Bronchial epithelial cell (primary cell): ENCODE measurements at regions not wholly inside any gene's neighbourhood (a gene's known extent, or its start where the extent isn't known, plus 50 kb on each side); places are given as distances from the start of the nearest gene placed in this dataset.
"Not testable (repeated sequence)": the region's sequence is repeated elsewhere in the genome, so short reads cannot be mapped to it uniquely, and the experiment has no call there.

Experiments
- DNase-seq: peaks from one replicate; pipeline ENCODE4 v3.0.0-alpha.2; 2010; ENCODE audit warnings: low read depth
- FAIRE-seq: peaks from 2 replicates; lab custom pipeline; 2011; peaks lifted over from hg19 to GRCh38; lab: Jason Lieb, UNC
- H3K27me3 ChIP-seq: 2 replicates; pipeline ENCODE4 v1.5.1; 2011; ENCODE audit warnings: low read length; ENCODE audit not compliant: control insufficient read depth, insufficient read depth
- H3K36me3 ChIP-seq: 2 replicates; pipeline ENCODE4 v1.5.1; 2011; ENCODE audit warnings: low read length; ENCODE audit not compliant: control insufficient read depth, insufficient read depth
- H3K4me3 ChIP-seq: 2 replicates; pipeline ENCODE4 v1.5.1; 2011; ENCODE audit warnings: mild to moderate bottlenecking, low read depth, low read length, control low read depth
- TF ChIP-seq, protein P1 (sequence below): IDR thresholded peaks from 2 replicates; pipeline ENCODE4 v1.5.1; 2011; ENCODE audit warnings: mild to moderate bottlenecking, moderate library complexity, low read length, control low read depth, inconsistent platforms; ENCODE audit not compliant: insufficient read depth, severe bottlenecking

DNA sequence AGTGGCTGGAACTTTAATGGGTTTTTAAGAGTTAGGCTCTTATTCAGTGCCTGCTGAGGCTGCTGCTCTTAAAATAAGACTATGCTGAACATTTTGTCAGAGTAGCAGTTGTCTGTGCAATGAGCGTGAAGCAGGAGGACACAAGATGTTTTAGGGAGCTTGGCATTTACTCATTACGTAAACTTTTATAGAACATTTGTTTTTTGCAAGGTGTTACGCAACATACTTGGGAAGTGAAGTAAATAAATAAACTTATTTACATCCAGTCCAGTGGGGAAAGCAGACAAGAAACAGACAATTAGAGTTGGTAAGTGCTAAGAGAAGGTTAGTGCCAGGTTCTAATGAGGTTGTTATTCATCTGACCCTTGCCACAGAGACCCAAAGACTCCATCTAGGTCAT, 226.0 kb downstream of the HINT1 start:
- Histone ChIP-seq H3K36me3 (no peaks in the 10 kb centered on the region), H3K4me3 (no peak overlapping the region), H3K27me3 (no peaks in the 10 kb centered on the region)
- TF ChIP-seq, protein P1, sequence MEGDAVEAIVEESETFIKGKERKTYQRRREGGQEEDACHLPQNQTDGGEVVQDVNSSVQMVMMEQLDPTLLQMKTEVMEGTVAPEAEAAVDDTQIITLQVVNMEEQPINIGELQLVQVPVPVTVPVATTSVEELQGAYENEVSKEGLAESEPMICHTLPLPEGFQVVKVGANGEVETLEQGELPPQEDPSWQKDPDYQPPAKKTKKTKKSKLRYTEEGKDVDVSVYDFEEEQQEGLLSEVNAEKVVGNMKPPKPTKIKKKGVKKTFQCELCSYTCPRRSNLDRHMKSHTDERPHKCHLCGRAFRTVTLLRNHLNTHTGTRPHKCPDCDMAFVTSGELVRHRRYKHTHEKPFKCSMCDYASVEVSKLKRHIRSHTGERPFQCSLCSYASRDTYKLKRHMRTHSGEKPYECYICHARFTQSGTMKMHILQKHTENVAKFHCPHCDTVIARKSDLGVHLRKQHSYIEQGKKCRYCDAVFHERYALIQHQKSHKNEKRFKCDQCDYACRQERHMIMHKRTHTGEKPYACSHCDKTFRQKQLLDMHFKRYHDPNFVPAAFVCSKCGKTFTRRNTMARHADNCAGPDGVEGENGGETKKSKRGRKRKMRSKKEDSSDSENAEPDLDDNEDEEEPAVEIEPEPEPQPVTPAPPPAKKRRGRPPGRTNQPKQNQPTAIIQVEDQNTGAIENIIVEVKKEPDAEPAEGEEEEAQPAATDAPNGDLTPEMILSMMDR, result no peak
- FAIRE-seq, result no peak
- DNase-seq, result no peak

DNA sequence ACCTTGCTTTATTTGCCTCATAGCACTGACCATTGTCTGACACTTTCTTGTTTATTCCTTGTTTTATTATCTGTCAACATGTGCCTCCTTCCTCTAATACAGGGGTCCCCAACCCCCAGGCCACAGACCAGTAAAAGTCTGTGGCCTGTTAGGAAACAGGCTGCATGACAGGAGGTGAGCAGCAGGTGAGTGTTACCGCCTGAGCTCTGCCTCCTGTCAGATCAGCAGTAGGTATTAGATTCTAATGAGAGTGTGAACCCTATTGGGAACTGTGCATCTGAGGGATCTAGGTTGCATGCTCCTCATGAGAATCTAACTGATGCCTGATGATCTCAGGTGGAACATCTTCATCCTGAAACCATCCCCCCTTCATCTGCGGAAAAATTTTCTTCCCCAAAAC, 228.0 kb downstream of the HINT1 start:
- TF ChIP-seq, protein P1, result no peak
- DNase-seq (no peak), FAIRE-seq (no peak)
- Histone ChIP-seq H3K4me3 (no peak overlapping the region), H3K36me3 (no peaks in the 10 kb centered on the region), H3K27me3 (no peaks in the 10 kb centered on the region)

DNA sequence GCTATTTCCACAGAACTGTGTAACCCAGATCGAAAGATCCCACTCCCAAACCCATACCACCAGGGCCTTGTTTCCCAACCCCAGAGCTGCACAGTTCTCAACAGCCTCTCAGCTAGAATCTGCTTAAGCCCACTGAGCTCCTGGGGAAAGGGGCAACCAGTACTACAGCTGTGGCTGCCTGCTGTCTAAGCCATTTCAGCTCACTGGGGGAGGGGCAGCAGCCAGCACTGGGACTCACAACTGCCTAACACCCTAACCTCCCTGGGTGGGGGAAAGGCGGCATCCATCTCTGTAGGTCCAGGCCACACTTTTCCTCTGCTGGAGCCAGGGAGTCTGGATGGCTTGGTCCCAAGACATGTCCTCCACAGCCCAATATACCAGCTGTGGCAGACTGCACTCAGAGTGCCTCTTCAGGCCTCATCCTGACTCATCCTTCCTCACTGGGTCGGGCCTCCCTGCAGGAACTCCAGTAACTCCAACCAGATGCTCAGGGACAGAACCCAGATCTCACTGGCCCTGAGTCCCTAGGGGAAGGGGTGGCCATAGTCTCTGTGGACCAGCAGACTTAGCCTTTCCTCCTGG, 241.4 kb downstream of the HINT1 start:
- DNase-seq, result no peak
- no peak for FAIRE-seq
- Histone ChIP-seq H3K4me3 (no peak overlapping the region), H3K36me3 (no peaks in the 10 kb centered on the region), H3K27me3 (no peaks in the 10 kb centered on the region)
- TF ChIP-seq, protein P1, result no peak

DNA sequence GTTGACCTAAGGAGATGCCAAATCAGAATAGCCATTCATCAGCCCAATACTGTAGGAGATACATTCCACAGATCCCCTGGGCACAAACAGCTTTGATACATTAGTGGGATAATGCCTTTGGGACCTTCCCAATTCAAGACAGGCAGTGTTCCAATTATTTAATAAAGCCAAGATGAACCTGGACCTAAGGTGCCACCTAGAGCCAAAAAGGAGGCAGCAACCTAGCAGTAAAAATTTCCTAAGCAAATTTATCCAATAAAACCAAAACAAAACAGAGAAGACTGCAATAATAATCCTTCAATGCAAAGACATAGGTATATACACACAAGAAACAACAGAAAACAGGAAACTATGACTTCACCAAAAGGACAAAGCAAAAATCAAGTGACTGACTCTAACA, 253.0 kb downstream of the HINT1 start:
- Histone ChIP-seq H3K4me3 (no peak overlapping the region), H3K27me3 (no peaks in the 10 kb centered on the region), H3K36me3 (no peaks in the 10 kb centered on the region)
- TF ChIP-seq, protein P1, result peak; percentile 33
- FAIRE-seq (no peak), DNase-seq (peak; percentile 18)

DNA sequence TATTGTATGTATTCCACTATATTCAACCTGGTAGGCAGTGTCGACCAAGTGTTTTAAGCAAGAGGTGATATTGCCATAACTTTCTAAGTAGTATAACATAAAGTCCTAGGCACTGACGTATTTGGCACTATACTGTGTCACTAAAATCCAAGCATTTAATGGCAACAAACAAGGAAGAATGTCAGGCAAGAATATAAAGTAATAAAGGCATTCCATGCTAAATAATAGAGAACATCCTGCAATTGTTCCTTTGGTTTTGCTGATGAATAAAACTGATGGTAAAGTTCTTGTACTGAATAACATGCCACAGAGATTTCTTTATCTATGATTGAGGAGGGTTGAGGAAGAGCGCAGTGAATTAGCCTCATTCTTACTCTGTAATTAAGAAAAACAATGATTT, 256.9 kb downstream of the HINT1 start:
- no peak for DNase-seq
- Histone ChIP-seq H3K4me3 (no peak overlapping the region), H3K36me3 (no peaks in the 10 kb centered on the region), H3K27me3 (no peaks in the 10 kb centered on the region)
- no peak for FAIRE-seq
- TF ChIP-seq, protein P1, result no peak

DNA sequence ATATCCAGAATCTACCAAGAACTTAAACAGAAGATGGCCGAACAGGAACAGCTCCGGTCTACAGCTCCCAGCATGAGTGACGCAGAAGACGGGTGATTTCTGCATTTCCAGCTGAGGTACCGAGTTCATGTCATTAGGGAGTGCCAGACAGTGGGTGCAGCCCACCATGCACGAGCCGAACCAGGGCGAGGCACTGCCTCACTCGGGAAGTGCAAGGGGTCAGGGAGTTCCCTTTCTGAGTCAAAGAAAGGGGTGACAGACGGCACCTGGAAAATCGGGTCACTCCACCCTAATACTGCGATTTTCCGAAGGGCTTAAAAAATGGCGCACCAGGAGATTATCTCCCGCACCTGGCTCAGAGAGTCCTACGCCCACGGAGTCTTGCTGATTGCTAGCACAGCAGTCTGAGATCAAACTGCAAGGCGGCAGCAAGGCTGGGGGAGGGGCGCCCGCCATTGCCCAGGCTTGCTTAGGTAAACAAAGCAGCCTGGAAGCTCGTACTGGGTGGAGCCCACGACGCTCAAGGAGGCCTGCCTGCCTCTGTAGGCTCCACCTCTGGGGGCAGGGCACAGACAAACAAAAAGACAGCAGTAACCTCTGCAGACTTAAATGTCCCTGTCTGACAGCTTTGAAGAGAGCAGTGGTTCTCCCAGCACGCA, 267.4 kb downstream of the HINT1 start:
- peak; percentile 22 for DNase-seq
- not testable (repeated sequence) for H3K27me3 ChIP-seq, FAIRE-seq, H3K4me3 ChIP-seq, H3K36me3 ChIP-seq

DNA sequence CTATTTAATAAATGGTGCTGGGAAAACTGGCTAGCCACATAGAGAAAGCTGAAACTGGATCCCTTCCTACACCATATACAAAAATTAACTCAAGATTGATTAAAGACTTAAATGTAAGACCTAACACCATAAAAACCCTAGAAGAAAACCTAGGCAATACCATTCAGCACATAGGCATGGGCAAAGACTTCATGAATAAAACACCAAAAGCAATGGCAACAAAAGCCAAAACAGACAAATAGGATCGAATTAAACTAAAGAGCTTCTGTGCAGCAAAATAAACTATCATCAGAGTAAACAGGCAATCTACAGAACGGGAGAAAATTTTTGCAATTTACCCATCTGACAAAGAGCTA, 267.9 kb downstream of the HINT1 start:
- not testable (repeated sequence) for H3K27me3 ChIP-seq, DNase-seq, FAIRE-seq, H3K4me3 ChIP-seq, H3K36me3 ChIP-seq
